Pancreas (tissue), 10 donors: ENCODE measurements at regions not wholly inside any gene's neighbourhood (a gene's known extent, or its start where the extent isn't known, plus 50 kb on each side); places are given as distances from the start of the nearest gene placed in this dataset.

Source experiments
- ATAC-seq, 4 donors: fragments of 200-7000 bp; cut with Tn5 transposase; one replicate each; pipeline versions ENCODE4 v1.8.0 to v1.9.1; 2020; ENCODE audit warnings: mild to moderate bottlenecking in 4 of 4, moderate library complexity in 4 of 4
- DNase-seq, 6 donors: peaks; one replicate each; pipeline ENCODE4 v3.0.0-alpha.2; 2020
- FAIRE-seq: peaks from 2 replicates; lab custom pipeline; 2012; peaks lifted over from hg19 to GRCh38; lab: Jason Lieb, UNC
- H3K27ac ChIP-seq, 4 donors: fragments of 200-600 bp; sonication (generic); 1 replicate in 3 of 4; 2 replicates in 1 of 4; pipeline versions ENCODE4 v1.5.0 to v1.8.0; 2020
- H3K27me3 ChIP-seq, 4 donors: fragments of 200-600 bp; one replicate each; pipeline ENCODE4 v1.8.0; 2021
- H3K36me3 ChIP-seq, 3 donors: fragments of 200-600 bp; sonication (generic) in 1 of 3; one replicate each; pipeline versions ENCODE4 v1.5.0 to v1.8.0; 2020 to 2021
- H3K4me1 ChIP-seq, 3 donors: fragments of 200-600 bp; one replicate each; pipeline ENCODE4 v1.8.0; 2021
- H3K4me3 ChIP-seq, 4 donors: fragments of 200-600 bp; sonication (generic) in 2 of 4; one replicate each; pipeline versions ENCODE4 v1.5.0 to v1.8.0; 2020 to 2021
- H3K9me3 ChIP-seq, 4 donors: fragments of 200-600 bp; one replicate each; pipeline ENCODE4 v1.8.0; 2021
- WGBS, 2 donors: extraction: QIAGEN DNeasy Blood & Tissue Kit; methylation state at CpG; one replicate each; pipeline ENCODE4 v1.1.7; 2013; 5-methylcytosine and 5-hydroxymethylcytosine counted together
- intact Hi-C, 3 donors: fragments of 100-400 bp; cut with DNase I; formaldehyde crosslinking; loops; one replicate each; pipeline versions ENCODE4 v1.11.1 to v1.14.2; 2022
- TF ChIP-seq, protein P1 (sequence below), 4 donors: fragments of 200-600 bp; sonication (generic) in 3 of 4; IDR thresholded peaks; one replicate each; pipeline versions ENCODE4 v1.5.0 to v1.8.0; 2021; ENCODE audit warnings: antibody characterized with exemption in 4 of 4
- donor health status: healthy with polysubstance abuse.
- donor health status: DM: no; HTN: no; CAD: no; lungs with moderate emphysema.
- donor health status: DM: no; HTN: no; CAD: no.
- donor health status: control.
- donor health status: control.
- donor health status: Bipolar disorder and iron deficiency.
- donor health status: DM: yes; HTN: yes; CAD: no.
- donor health status: DM: no; HTN: no; CAD: no.
- donor health status: DM: no; HTN: no; CAD: no.
- donor health status: DM: yes; HTN: yes; CAD: no.

- Histone ChIP-seq H3K4me3 (no peak overlapping the region), H3K4me1 (no peaks in the 10 kb centered on the region), H3K27me3 (no peaks in the 10 kb centered on the region), H3K36me3 (no peaks in the 10 kb centered on the region), H3K9me3 (no peaks in the 10 kb centered on the region), H3K27ac (no peak overlapping the region)
- DNase-seq, result no peak
- FAIRE-seq, result no peak
- no peak for ATAC-seq
- WGBS, 2 donors, result 79 to 83% methylated on average over 3 of the region's 3 CpGs
- TF ChIP-seq, protein P1, sequence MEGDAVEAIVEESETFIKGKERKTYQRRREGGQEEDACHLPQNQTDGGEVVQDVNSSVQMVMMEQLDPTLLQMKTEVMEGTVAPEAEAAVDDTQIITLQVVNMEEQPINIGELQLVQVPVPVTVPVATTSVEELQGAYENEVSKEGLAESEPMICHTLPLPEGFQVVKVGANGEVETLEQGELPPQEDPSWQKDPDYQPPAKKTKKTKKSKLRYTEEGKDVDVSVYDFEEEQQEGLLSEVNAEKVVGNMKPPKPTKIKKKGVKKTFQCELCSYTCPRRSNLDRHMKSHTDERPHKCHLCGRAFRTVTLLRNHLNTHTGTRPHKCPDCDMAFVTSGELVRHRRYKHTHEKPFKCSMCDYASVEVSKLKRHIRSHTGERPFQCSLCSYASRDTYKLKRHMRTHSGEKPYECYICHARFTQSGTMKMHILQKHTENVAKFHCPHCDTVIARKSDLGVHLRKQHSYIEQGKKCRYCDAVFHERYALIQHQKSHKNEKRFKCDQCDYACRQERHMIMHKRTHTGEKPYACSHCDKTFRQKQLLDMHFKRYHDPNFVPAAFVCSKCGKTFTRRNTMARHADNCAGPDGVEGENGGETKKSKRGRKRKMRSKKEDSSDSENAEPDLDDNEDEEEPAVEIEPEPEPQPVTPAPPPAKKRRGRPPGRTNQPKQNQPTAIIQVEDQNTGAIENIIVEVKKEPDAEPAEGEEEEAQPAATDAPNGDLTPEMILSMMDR (IDR thresholded peaks at IDR 0.05), result no peak
- intact Hi-C loops, result no loop called here
Observed at GRCh38 chr2:18412980-18413675, 147.3 kb downstream of the RDH14 start.

GRCh38 chr2:18411626-18412025, 148.8 kb downstream of the RDH14 start:
- H3K27ac ChIP-seq, result no peak overlapping the region
- TF ChIP-seq, protein P1 (IDR thresholded peaks at IDR 0.05), result no peak
- H3K27me3 ChIP-seq, result no peaks in the 10 kb centered on the region
- H3K9me3 ChIP-seq, result no peaks in the 10 kb centered on the region
- FAIRE-seq, result no peak
- no peak for DNase-seq
- no peaks in the 10 kb centered on the region for H3K36me3 ChIP-seq
- 46 to 54% methylated on average over 1 of the region's 1 CpG for WGBS, 2 donors
- no peak for ATAC-seq
- no peaks in the 10 kb centered on the region for H3K4me1 ChIP-seq
- no peak overlapping the region for H3K4me3 ChIP-seq
- intact Hi-C loops, result no loop called here

GRCh38 chr2:18410543-18410942, 149.9 kb downstream of the RDH14 start:
- ATAC-seq, result no peak
- TF ChIP-seq, protein P1 (IDR thresholded peaks at IDR 0.05), result no peak
- Histone ChIP-seq H3K27ac (no peak overlapping the region), H3K9me3 (no peaks in the 10 kb centered on the region), H3K4me1 (no peaks in the 10 kb centered on the region), H3K27me3 (no peaks in the 10 kb centered on the region), H3K36me3 (no peaks in the 10 kb centered on the region), H3K4me3 (no peak overlapping the region)
- no peak for FAIRE-seq
- DNase-seq, result no peak
- 59 to 61% methylated on average over 1 of the region's 1 CpG for WGBS, 2 donors
- intact Hi-C loops, result no loop called here

DNA sequence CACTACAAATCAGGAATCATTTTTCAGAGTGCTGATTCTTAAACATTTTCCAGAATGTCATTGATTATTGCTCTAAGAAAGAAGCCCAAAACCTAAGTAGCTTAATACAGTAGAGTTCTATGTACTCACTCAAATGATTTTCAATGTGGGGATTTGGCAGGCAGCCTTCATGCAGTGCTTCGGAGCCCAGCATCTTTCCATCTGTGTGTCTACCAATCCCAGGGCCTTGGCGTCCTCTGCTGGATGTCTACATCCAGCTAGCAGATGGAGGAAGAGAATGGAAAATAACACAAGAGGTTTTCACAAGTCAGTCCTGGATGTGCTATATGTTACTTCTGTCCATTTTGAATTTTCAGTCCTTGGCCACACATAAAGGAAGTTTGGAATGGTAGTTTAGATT, 151.8 kb downstream of the RDH14 start:
- H3K4me3 ChIP-seq, result no peak overlapping the region
- intact Hi-C loops, result no loop called here

DNA sequence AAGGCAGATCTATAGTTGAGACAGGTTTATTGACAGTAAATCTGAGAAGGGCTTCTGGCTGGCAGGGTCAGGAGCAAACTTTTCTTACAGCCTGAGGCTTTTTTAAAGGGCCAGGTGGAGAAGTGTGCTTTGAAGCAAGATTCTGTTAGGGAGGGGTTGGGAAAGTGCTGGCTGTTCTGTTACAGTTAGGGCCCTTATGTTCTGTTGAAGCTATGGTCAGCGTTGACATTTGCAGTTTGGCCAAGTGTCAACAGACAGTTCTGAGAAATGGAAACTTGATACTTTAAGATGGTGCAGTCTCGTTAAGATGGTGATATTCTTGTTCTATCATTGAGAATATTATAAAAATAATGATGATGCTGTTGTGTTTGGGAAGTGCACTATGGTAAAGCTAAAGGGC, 154.2 kb downstream of the RDH14 start:
- Histone ChIP-seq H3K27me3 (no peaks in the 10 kb centered on the region), H3K27ac (no peak overlapping the region), H3K4me1 (no peaks in the 10 kb centered on the region), H3K9me3 (no peaks in the 10 kb centered on the region), H3K4me3 (no peak overlapping the region), H3K36me3 (no peaks in the 10 kb centered on the region)
- no peak for FAIRE-seq
- TF ChIP-seq, protein P1 (IDR thresholded peaks at IDR 0.05), result no peak
- no peak for ATAC-seq
- intact Hi-C loops, result no loop called here
- no peak for DNase-seq
- WGBS, 2 donors, result 48 to 50% methylated on average over 2 of the region's 2 CpGs

More for the DNA sequence above, 151.8 kb downstream of the RDH14 start:
- TF ChIP-seq, protein P1 (IDR thresholded peaks at IDR 0.05), result no peak
- no peak for ATAC-seq
- Histone ChIP-seq H3K27ac (no peak overlapping the region), H3K4me1 (no peaks in the 10 kb centered on the region), H3K9me3 (no peaks in the 10 kb centered on the region), H3K36me3 (no peaks in the 10 kb centered on the region), H3K27me3 (no peaks in the 10 kb centered on the region)
- 87 to 97% methylated on average over 2 of the region's 2 CpGs for WGBS, 2 donors
- no peak for FAIRE-seq
- DNase-seq, result no peak
